HTR-8/SVneo (cell line): ENCODE measurements at regions not wholly inside any gene's neighbourhood (a gene's known extent, or its start where the extent isn't known, plus 50 kb on each side); places are given as distances from the start of the nearest gene placed in this dataset.
A peak's percentile ranks its signal among the peaks of the same experiment; 100 is the strongest.
"Not testable (repeated sequence)": the region's sequence is repeated elsewhere in the genome, so short reads cannot be mapped to it uniquely, and the experiment has no call there.

Experiments used
- DNase-seq: peaks from one replicate; pipeline ENCODE4 v3.0.0; 2011; ENCODE audit warnings: low spot score, mixed read lengths; ENCODE audit not compliant: insufficient read length
- FAIRE-seq: peaks from 2 replicates; lab custom pipeline; 2011; peaks lifted over from hg19 to GRCh38; lab: Jason Lieb, UNC

DNA sequence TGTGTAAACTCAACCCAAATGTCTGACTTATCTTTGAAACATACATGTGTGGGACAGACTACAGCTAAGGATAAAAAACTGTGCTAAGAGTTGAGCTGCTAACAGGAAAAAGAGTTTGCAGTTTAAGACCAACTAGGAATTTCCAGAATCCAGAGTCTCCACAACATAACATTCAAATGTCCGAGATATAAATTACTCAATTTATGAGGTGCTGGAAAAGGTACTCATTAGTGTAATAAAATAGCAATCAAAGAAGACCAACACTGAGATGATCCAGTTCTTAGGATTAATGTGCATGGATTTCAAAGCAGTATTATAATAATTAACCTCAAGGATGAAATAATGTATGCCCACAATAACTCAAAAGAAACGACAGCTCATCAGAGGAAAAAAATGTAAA lies 426.5 kb upstream of the KCNMB2 start:
- no peak for FAIRE-seq
- DNase-seq, result no peak

DNA sequence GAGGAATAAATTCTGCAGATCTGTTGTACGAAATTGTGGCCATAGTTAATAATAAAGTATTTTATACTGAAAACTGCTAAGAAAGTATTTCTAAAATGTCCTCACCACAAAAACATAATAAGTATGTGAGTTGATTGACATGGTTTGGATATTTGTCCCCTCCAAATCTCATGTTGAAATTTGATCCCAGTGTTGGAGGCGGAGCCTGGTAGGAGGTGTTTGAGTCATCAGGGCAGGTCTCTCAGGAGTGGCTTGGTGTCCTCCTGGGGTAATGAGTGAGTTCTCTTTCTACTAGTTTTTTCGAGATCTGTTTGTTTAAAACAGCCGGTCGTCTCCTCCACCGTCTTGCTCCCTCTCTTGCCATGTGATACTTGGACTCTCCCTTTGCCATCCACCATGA lies 424.1 kb upstream of the KCNMB2 start:
- DNase-seq, result no peak

GRCh38 chr3:178112552-178112951 lies 423.7 kb upstream of the KCNMB2 start:
- FAIRE-seq, DNase-seq: not testable (repeated sequence)

More for the DNA sequence above, 424.1 kb upstream of the KCNMB2 start:
- FAIRE-seq, result no peak

- no peak for FAIRE-seq
- no peak for DNase-seq
Observed at GRCh38 chr3:178117641-178118040, 418.6 kb upstream of the KCNMB2 start.

DNA sequence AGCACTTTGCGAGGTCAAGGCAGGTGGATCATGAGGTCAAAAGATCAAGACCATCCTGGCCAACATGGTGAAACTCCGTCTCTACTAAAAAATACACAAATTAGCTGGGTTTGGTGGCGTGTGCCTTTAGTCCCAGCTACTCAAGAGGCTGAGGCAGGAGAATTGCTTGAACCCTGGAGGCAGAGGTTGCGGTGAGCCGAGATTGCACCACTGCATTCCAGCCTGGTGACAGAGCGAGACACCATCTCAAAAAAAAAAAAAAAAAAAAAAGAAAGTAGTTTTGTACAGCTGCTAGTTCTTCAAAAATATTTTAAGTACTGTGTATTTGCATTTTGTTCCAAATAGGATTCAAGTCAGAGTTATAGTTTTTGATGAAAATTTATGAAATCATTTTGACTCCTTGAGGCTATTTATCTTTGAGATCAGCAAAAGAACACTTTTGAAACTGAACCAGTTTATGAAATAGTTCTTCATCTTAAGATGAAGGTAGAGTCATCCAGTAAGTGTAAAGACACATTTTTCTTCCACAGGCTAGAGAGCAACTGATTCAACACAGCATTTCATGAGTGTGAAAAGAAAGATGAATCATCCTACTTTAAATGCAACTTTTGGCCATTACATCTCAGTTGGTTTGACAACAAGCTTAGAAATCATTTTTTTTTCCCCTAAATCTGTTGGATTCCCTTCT lies 416.5 kb upstream of the KCNMB2 start:
- DNase-seq, result not testable (repeated sequence)
- peak; percentile 28 for FAIRE-seq

DNA sequence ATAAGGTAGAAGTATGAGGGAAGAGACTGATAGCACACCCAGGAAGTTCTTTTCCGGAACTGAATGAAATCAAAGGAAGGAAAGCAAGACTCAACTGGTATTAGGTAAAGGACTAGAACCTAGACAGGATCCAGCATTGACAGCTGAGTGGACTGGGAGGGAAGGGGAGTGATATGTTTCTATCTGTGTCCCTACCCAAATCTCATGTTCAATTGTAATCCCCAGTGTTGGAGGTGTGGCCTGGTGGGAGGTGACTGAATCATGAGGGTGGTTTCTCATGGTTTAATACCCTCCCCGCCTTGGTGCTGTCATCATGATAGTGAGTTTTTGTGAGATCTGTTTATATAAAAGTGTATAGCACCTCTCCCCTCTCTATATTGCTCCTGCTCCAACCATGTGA lies 415.9 kb upstream of the KCNMB2 start:
- DNase-seq (no peak), FAIRE-seq (no peak)

GRCh38 chr3:178126686-178127085 lies 409.6 kb upstream of the KCNMB2 start:
- DNase-seq, result no peak

GRCh38 chr3:178127221-178127620 lies 409.0 kb upstream of the KCNMB2 start:
- DNase-seq, result no peak

More at GRCh38 chr3:178126686-178127085, 409.6 kb upstream of the KCNMB2 start:
- FAIRE-seq, result no peak

GRCh38 chr3:178129109-178129508 lies 407.1 kb upstream of the KCNMB2 start:
- DNase-seq (no peak), FAIRE-seq (no peak)

More at GRCh38 chr3:178127221-178127620, 409.0 kb upstream of the KCNMB2 start:
- FAIRE-seq, result no peak

DNA sequence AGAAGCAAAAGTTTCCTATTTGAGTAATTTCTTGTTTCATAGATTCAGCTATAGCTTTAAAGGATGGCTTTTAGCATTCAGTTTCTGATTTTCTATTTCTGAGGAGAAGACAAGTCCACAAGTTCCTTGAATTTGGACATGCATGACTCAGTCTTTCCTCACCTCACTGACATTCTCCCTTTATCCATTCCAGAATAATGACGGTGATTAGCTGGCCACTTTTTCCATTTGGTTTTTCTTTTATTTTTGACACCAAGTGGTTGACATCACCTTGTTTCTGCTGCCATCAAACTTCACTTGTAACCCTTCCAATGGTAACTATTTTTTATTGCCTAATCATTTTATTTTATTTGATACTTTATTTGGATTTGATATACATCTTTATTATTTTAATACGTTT lies 404.4 kb upstream of the KCNMB2 start:
- no peak for DNase-seq

GRCh38 chr3:178137206-178137605 lies 399.0 kb upstream of the KCNMB2 start:
- FAIRE-seq, result no peak
- no peak for DNase-seq

More for the DNA sequence above, 404.4 kb upstream of the KCNMB2 start:
- FAIRE-seq, result no peak

DNA sequence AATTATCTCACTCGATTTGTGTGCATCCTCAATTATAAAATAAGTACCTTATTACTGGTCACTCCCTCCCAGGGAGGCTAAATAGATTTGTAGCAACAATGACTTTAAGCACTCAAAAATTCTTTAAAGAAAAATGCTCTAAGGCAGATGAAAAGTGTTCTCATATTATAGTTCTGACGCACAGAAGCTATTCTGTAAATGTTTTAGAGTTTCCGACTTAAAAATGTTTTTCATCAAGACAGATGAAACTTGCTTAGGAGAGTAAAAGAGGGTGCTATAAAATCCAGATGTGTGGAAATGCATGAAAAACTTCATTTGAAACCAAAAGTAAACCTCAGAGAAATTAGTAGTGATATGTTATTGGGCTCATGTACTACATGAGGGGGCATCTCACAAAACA lies 398.4 kb upstream of the KCNMB2 start:
- DNase-seq, result no peak
- FAIRE-seq, result no peak

DNA sequence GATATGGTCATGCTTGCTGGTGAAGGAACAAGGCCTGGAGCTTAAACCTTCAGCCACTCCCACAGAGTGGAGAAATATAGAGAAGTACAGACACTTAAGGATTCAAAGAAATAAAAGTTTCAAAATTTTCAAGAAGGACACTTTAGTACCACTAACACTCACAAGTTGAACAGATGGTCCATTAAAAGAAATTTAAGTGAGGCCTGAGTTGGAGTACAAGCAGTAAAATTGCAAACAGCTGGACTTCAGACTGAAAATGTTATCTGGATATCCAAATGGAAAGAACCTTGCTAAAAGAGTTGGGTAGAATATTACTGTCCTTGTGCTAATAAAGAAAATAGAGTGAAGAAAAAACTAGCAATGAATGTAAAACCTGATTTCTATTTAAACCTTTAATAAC lies 397.1 kb upstream of the KCNMB2 start:
- no peak for FAIRE-seq
- no peak for DNase-seq

GRCh38 chr3:178140531-178141304 lies 395.5 kb upstream of the KCNMB2 start:
- FAIRE-seq, result no peak

DNA sequence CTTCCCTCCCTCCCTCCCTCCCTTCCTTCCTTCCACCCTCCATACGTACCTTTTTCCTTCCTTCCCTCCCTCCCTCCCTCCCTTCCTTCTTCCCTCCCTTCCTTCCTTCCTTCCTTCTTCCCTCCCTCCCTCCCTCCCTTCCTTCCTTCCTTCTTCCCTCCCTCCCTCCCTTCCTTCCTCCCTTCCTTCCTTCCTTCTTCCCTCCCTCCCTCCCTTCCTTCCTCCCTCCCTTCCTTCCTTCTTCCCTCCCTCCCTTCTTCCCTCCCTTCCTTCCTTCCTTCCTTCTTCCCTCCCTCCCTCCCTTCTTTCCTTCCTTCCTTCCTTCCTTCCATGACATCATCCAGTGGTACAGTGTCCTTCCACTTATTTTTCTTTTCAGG lies 394.9 kb upstream of the KCNMB2 start:
- FAIRE-seq, DNase-seq: not testable (repeated sequence)

More at GRCh38 chr3:178140531-178141304, 395.5 kb upstream of the KCNMB2 start:
- DNase-seq, result no peak

GRCh38 chr3:178146406-178146831 lies 389.8 kb upstream of the KCNMB2 start:
- no peak for FAIRE-seq
- peak; percentile 14 for DNase-seq

GRCh38 chr3:178147001-178147400 lies 389.2 kb upstream of the KCNMB2 start:
- no peak for FAIRE-seq
- DNase-seq, result no peak

DNA sequence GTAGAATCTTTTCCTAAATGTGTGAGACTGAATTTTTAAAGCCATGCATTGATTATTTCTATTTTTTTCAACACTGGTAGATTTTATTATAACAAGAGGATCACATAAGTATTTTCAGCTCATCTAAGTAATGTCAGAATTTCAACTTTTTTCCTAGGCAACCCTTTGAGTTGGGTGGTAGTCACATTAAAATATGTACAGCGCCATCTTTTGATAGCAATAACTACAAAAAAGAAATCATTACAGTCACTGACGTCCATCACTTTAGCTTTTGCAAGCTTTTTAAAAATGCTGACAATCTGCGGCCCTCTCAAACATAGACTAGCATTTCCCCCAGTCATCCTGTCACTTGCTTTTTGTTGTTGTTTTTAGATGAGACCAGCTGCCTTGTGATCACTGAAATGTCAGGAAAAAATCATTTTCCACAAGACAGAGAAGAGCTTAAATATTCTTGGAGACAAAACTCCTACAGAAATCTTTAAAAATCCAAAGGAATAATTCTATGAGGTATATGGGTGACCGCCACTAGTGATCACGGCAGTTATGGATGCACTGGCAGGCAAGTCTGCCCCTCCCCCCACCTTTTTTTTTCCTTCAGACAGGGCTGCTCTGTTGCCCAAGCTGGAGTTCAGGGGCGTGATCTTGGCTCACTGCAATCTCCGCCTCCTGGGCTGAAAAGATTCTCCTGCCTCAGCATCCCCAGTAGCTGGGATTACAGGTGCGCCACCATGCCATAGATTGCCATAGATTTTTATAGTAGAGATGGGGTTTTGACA lies 384.0 kb upstream of the KCNMB2 start:
- FAIRE-seq (no peak), DNase-seq (no peak)

GRCh38 chr3:178152988-178153387 lies 383.2 kb upstream of the KCNMB2 start:
- FAIRE-seq, result no peak

GRCh38 chr3:178155521-178155920 lies 380.7 kb upstream of the KCNMB2 start:
- FAIRE-seq, result no peak
- no peak for DNase-seq

More at GRCh38 chr3:178152988-178153387, 383.2 kb upstream of the KCNMB2 start:
- DNase-seq, result no peak

DNA sequence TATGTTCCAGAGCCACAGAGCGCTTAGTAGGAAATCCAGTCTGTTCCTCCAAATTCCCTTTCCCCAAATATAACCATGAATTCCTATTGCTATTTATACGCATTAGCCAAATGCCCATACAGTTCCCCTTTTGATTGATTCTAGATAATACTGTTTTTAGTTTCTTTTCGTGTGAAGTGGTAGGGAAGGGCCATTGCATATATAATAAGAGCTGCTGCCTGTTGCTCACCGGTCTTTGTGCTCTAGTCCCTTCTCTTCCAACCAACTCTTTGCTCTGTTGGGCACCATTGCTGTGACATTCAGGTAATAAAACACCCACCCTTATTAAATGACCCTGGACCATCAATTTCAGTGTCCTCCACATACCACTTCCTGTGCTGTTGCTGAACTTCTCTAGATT lies 379.9 kb upstream of the KCNMB2 start:
- DNase-seq (no peak), FAIRE-seq (no peak)
